ENCODE measurements at regions not wholly inside any gene's neighbourhood (a gene's known extent, or its start where the extent isn't known, plus 50 kb on each side); places are given as distances from the start of the nearest gene placed in this dataset.

GRCh38 chr3:153649286-153649839 is 471.8 kb upstream of the ARHGEF26 start:
- Histone ChIP-seq H3K79me2 (ENCODE audit: insufficient read depth, low read length) (no peaks in the 10 kb centered on the region), H3K4me2 (ENCODE audit: low read length) (no peak overlapping the region), H3K4me3 (replicated peaks in 1 of 2; ENCODE audit: low read depth in 1 of 2, low read length in 2 of 2) (no peak overlapping the region), H3K36me3 (ENCODE audit: control insufficient read depth in 1 of 2, insufficient read depth in 2 of 2, low read length in 2 of 2) (no peaks in the 10 kb centered on the region), H3K27me3 (ENCODE audit: insufficient read depth, low read length) (no peaks in the 10 kb centered on the region), H4K20me1 (ENCODE audit: insufficient read depth) (no peaks in the 10 kb centered on the region), H3K4me1 (ENCODE audit: control insufficient read depth in 1 of 2, insufficient read depth in 2 of 2, low read length in 2 of 2) (no peaks in the 10 kb centered on the region), H3K9me3 (ENCODE audit: control insufficient read depth in 1 of 2, insufficient read depth in 1 of 2, low read depth in 1 of 2, low read length in 2 of 2) (no peaks in the 10 kb centered on the region), H2AFZ (ENCODE audit: low read depth, low read length, poor library complexity, severe bottlenecking) (no peak overlapping the region), H3K9ac (ENCODE audit: low read length) (no peak overlapping the region), H3K9me2 (ENCODE audit: insufficient read depth) (no peaks in the 10 kb centered on the region), H3K27ac (ENCODE audit: low read depth, low read length) (no peak overlapping the region)
- DNase-seq (ENCODE audit: low read depth, low spot score) = no peak
- intact Hi-C loops (cut with micrococcal nuclease) = no loop called here
- TF ChIP-seq TCF7L2 (IDR thresholded peaks at IDR 0.05; ENCODE audit: borderline replicate concordance, extremely low read depth, insufficient read depth, insufficient read length) (no peak), EZH2phosphoT487 (IDR thresholded peaks at IDR 0.05; ENCODE audit: borderline replicate concordance) (no peak), SRF (IDR thresholded peaks at IDR 0.05; ENCODE audit: low read depth) (no peak), ZFX (IDR thresholded peaks at IDR 0.05) (no peak), ZNF274 (IDR thresholded peaks at IDR 0.05; ENCODE audit: low read depth, low read length) (no peak), REST (IDR thresholded peaks at IDR 0.05; ENCODE audit: low read depth) (no peak), CBX3 (IDR thresholded peaks at IDR 0.05; ENCODE audit: low read depth) (no peak), POLR2A (IDR thresholded peaks at IDR 0.05; ENCODE audit: borderline replicate concordance, extremely low read depth, insufficient read depth, insufficient read length) (no peak), FOSL1 (IDR thresholded peaks at IDR 0.05; ENCODE audit: low read depth) (no peak), EZH2 (IDR thresholded peaks at IDR 0.05) (no peak), CTCF (IDR thresholded peaks at IDR 0.05 in 2 of 3, conservative IDR thresholded peaks at IDR 0.05 in 1 of 3; ENCODE audit: borderline replicate concordance in 1 of 3, insufficient read depth in 1 of 3, low read depth in 2 of 3, low read length in 2 of 3) (no peak), JUND (IDR thresholded peaks at IDR 0.05) (no peak), MAX (IDR thresholded peaks at IDR 0.05) (no peak), POLR2AphosphoS5 (IDR thresholded peaks at IDR 0.05; ENCODE audit: low read depth, low read length) (no peak), ZBTB33 (IDR thresholded peaks at IDR 0.05; ENCODE audit: extremely low read depth, insufficient replicate concordance, low read length) (no peak), EGR1 (IDR thresholded peaks at IDR 0.05; ENCODE audit: low read depth) (no peak), ELF1 (IDR thresholded peaks at IDR 0.05; ENCODE audit: borderline replicate concordance, low read depth) (no peak), ATF3 (IDR thresholded peaks at IDR 0.05) (no peak)
- ChIA-PET CTCF (no interaction called here), RAD21 (ENCODE audit: low non-redundant PET in 1 of 2, low total read pairs in 2 of 2, uncharacterized antibody in 2 of 2, unreplicated experiment in 2 of 2) (no interaction called here), POLR2A (no interaction called here)
- ATAC-seq = no peak
- no TSS peak for BruUV-seq (replicated peaks)

All from HCT116 (cell line).